EL (cell line): ENCODE measurements at regions not wholly inside any gene's neighbourhood (a gene's known extent, or its start where the extent isn't known, plus 50 kb on each side); places are given as distances from the start of the nearest gene placed in this dataset.
"Not testable (repeated sequence)": the region's sequence is repeated elsewhere in the genome, so short reads cannot be mapped to it uniquely, and the experiment has no call there.

Source experiments
- DNase-seq: peaks from one replicate; pipeline ENCODE4 v3.0.0-alpha.2; 2016

GRCh38 chr4:188439641-188440311 lies 300.5 kb downstream of the TRIML1 start:
- DNase-seq, result no peak

DNA sequence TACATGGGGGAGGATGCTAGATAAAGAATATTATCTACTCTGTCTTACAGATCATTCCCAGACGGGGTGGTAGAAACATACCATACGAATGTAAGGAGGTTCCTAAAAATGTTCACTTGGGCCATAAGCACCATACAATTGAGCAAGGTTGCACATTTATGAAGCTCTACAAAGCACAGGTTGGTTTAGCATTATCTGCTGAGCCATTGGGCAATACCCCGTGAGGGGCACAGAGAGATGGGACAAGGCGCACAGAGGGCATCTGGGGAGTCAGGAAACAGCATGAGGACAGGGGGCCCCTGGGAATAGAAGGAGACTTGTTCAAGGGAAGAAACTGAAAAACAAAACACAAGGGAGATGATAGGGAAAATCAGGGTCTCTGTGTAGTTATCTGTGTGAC lies 305.3 kb downstream of the TRIML1 start:
- DNase-seq, result no peak

GRCh38 chr4:188448996-188449395 lies 309.8 kb downstream of the TRIML1 start:
- not testable (repeated sequence) for DNase-seq

DNA sequence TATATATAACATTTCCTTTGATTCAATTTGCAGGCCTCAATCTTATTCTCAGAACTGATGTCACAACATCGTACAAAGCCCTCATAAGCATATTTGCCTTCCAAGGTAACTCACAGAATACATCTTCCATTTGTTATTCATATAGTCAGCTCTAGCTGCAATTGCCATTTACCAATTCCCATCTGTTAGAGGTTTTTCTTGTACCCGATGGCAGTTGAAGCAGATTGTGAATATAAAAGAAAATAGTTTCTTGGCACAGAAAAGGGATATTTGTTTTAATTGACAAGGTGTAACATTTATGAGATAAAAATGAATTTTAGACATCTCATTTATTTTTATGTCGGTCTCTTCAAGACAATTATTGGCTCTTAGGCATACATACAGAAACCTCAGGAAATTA lies 311.3 kb downstream of the TRIML1 start:
- DNase-seq, result no peak

DNA sequence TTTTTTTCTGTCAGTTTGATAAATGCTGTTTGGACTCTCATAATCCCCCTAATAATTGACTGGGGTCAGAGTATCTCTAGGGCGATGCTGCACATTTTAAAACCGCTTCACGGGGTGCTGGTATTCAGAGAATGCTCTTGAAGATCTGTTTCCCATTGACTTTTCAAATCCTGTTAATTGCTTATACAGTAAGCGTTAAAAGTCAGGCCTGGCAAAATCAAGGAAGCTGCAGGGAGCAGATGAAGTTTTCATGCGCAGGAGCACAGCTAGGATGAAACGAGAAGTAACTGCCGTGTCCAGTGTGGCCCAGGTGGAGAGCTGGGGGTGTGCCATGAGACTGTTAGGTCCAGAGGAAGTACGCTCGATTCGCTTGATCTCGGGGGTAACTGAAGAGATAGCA lies 312.9 kb downstream of the TRIML1 start:
- no peak for DNase-seq

- DNase-seq, result no peak
Measured at GRCh38 chr4:188454575-188454974, 315.3 kb downstream of the TRIML1 start.

DNA sequence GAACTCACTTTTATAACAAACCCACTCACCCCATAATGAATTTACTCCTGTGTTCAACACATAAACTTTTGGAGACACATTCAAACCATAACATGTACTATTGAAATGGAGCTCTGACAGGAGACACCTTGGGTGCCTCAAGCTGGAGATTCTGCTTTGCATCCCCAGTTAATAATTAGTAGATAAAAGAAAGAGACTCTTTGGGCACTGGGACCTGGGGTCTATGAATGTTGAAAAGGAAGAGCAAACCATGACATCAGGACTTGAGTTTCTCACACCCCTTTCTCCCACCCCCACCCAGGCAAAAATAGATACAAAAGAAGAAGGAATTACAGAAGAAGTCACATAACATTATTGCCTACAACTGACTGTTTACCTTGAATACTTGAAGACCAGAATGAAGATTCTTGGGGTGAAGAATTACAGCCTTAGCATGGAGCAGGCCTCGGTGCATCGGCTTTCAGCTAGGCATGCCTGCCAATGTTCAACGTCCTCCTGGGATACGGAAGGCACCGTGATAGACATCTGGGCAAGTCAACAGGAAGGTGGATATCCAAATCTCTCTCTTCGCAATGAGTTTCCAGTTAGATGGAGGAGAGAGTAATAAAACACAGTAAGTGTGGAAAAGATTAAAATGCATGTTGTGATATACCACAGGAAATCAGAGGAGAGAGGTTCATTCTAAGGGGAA lies 316.0 kb downstream of the TRIML1 start:
- no peak for DNase-seq

DNA sequence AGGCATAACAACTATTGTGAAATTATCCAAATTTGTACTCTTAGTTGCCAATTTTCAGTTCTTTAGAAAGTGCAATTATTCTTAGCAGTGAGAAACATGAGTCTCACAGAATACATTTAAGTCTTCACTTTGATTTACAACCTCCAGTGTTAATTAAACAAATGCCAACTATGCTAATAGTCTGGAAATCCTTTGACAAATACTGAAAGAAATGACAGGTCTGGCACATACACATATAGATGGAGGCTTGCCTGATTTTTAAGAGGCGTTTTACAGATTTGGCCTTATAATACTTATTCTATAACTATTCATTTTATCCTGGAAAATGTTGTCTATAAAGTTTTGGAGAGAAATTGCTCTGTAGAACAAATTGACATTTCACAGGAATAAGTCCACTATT lies 320.1 kb downstream of the TRIML1 start:
- DNase-seq, result no peak

- no peak for DNase-seq
Measured at GRCh38 chr4:188463909-188464308, 324.7 kb downstream of the TRIML1 start.

GRCh38 chr4:188466001-188466400 lies 326.8 kb downstream of the TRIML1 start:
- DNase-seq, result no peak

GRCh38 chr4:188484256-188484655 lies 345.0 kb downstream of the TRIML1 start:
- DNase-seq, result no peak

DNA sequence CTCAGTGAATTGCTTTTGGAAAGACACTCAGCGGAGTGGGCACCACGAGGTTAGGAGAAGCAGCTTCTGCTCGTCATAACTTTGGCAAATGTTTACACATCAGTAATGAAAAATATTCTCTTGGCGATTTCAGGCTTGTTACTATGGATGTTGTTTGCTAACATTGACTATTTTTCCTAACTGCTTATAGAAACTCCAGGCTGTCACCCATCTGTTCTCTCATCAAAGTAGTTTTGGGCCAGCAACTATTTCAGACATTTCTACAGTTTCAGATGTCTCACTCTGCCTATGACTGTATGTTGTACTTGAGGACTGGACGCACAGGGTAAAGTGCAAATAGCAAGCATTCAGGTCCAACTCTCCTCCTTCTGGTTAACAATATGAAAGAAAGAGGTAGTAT lies 346.7 kb downstream of the TRIML1 start:
- no peak for DNase-seq

- no peak for DNase-seq
Measured at GRCh38 chr4:188492886-188493285, 353.6 kb downstream of the TRIML1 start.

GRCh38 chr4:188495169-188495568 lies 355.9 kb downstream of the TRIML1 start:
- no peak for DNase-seq

DNA sequence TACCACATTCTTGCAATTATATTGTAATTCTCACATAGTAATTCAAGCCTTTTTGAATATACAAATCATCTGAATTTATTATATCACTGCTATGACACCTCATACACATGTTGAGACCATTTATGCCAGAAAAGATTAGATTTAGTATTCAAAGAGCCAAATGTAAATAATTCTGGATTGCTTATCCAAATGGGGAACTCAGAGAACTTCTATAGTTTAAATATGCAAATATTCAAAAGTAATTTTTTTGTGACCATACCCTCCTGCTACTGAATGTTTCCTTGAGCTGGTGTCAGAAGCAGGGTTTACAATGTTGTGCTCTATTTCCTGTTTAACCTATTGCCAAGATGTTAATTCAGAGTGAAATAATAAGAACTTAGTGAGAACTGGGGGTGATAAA lies 372.2 kb downstream of the TRIML1 start:
- DNase-seq, result no peak

DNA sequence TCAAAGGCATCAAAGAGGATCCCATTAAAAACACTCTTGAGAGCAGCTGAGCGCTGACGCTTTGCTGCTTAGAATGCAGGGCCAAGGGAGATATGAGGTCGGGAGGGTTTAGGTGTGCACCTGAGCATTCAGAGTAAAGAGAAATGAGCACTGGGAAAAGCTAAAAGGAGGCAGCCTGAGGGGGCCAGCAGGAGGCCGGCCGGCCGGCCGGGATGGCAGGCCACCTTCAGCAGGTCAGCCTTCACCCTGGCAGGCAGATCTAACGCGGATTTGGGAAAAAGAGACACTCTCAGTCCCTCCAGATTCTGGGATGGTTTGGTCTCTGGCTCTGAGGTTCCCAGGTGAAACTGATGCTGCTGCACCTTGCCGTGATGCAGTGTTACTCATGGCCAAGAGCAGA lies 393.5 kb downstream of the TRIML1 start:
- DNase-seq, result no peak

GRCh38 chr4:188534297-188534696 lies 395.1 kb downstream of the TRIML1 start:
- DNase-seq, result no peak

DNA sequence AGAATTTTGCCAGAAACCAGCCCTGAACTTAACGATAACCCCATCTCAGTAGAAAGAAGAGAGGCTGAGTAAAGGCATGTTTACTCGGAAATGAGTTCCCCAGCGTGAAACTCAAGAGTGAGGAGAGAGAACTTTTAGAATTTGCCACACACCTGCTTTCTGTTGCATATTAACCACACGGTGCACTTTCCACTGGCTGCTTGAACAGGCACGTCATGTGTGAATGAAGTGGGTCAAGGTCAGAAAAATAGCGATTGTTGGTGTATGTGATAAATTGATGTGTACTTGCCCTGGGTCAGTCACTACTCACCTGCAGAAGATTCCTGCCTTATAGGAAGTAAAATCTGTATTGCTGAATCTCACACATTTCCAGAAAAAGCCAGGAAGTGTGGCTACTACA lies 395.7 kb downstream of the TRIML1 start:
- DNase-seq, result no peak

DNA sequence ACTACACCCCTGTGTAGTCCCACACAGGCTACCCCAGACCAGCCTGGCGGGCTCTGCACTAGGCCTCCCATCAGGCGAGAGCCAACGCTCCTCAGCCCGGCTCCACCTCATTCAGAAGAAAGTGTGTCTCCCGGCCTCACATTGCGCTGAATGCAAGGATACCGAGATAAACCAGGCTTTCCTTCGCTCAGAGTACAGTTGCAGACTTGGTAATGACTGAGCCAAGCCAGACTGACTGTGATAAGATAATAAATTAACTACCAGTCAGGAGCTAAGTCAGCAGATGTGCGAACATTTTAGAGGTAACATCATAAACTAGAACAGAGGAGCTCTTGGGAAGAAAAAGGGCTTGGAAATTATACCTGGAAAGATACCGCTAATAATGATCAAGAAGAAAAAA lies 397.6 kb downstream of the TRIML1 start:
- no peak for DNase-seq

- DNase-seq, result no peak
Measured at GRCh38 chr4:188550296-188550695, 411.1 kb downstream of the TRIML1 start.

DNA sequence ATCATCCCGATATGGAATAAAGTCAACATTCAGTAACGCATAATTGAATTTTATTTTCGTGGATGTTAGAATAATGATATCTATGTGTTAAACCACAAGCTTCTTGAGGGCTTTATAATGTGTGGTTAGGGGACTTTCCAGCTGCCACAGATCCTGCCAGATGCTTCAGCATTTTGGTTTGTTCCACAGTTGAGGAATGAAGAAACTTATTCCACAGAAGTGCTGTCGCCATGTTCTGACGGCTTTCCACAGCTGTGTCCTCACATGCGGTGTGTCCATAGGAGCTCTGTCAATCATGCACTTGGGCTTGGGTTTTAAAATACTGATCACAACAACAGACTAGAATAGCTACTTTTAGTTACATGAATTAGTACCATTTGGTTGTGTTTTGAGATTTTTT lies 411.9 kb downstream of the TRIML1 start:
- no peak for DNase-seq

DNA sequence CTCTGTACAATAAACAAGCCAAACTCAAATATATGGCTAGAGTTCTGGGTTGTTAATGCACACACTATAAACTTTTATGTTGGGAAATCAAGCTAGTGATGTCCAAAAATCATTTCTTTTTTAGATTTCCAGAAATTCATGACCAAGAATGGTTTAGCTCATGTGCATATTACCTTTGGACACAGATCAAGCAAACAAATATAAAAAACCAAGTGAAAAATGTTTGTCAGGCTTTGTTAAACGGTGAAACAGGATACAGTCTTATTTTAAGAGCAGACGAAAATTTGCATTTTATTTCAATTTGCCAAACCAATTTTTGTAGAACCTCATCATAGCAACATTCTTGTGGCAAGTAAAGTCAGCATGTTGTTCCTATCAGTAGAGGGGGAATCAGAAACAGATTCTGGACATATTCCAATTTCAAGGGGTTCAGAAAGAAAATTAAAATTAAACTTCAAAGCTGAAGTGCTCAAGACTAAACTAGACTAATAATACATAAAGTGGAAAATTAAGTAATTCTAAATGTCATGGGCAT lies 413.6 kb downstream of the TRIML1 start:
- no peak for DNase-seq

DNA sequence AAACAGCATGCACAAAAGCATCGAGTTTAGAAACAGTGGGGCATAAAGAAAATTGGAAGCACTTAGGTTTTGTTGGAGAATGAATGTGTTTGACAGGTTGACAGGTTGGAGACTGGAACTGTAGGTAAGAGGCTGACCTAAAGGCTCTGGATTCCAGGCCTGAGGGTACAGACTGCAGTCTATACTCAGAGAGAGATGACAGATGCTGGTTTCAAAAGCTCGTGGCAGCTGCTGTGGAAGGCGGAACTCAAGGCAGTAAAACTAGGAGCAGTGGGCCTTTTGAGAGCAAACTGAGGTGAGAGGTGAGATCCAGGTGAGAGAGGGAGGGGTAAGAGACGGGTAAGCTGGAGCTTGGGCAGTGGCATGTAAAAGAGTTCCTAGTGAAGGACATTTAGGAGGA lies 415.2 kb downstream of the TRIML1 start:
- no peak for DNase-seq

- DNase-seq, result no peak
Measured at GRCh38 chr4:188573104-188573503, 433.9 kb downstream of the TRIML1 start.

GRCh38 chr4:188578657-188579056 lies 439.4 kb downstream of the TRIML1 start:
- DNase-seq, result no peak
